GM12878 (cell line): ENCODE measurements at regions not wholly inside any gene's neighbourhood (a gene's known extent, or its start where the extent isn't known, plus 50 kb on each side); places are given as distances from the start of the nearest gene placed in this dataset.
A peak's percentile ranks its signal among the peaks of the same experiment; 100 is the strongest.

ENCODE experiments used
- ATAC-seq: fragments of 200-7000 bp; cut with Tn5 transposase; 3 replicates; pipeline ENCODE4 v1.9.1; 2020; ENCODE audit warnings: mild to moderate bottlenecking, moderate library complexity
- BruUV-seq: library from RNA; stranded (reverse); fragments of 400-500 nt; replicated peaks from 2 replicates; lab custom pipeline; 2021; lab: Mats Ljungman, UMichigan
- CTCF ChIA-PET: fragments of 300-600 bp; sonication (Branson Sonifier 250); formaldehyde crosslinking; extraction: SDS; loops from one replicate; lab custom pipeline; 2021; ENCODE audit warnings: inconsistent platforms; lab: Yijun Ruan, JAX
- POLR2A ChIA-PET: fragments of 350-600 bp; formaldehyde crosslinking; extraction: SDS; loops from one replicate; lab custom pipeline; 2021; ENCODE audit warnings: inconsistent platforms; lab: Charles Lee
- RAD21 ChIA-PET: fragments of 300-600 bp; sonication (Branson Sonifier 250); formaldehyde crosslinking; loops from one replicate; lab custom pipeline; 2023; ENCODE audit warnings: antibody characterized with exemption; ENCODE audit not compliant: unreplicated experiment; lab: Charles Lee
- SMC1A ChIA-PET: fragments of 300-600 bp; sonication (Branson Sonifier 250); formaldehyde crosslinking; loops from one replicate; lab custom pipeline; 2023; ENCODE audit not compliant: unreplicated experiment, uncharacterized antibody; lab: Charles Lee
- DNase-seq: peaks from one replicate; pipeline ENCODE4 v3.0.0-alpha.2; 2011; ENCODE audit warnings: low read depth, low spot score
- FAIRE-seq: peaks from 3 replicates; lab custom pipeline; 2011; peaks lifted over from hg19 to GRCh38; lab: Jason Lieb, UNC
- H2AFZ ChIP-seq: 2 replicates; pipeline ENCODE4 v1.6.0; 2011; ENCODE audit warnings: low read depth, low read length, control low read depth; ENCODE audit not compliant: control insufficient read depth
- H3K27ac ChIP-seq: 2 replicates; pipeline ENCODE4 v1.5.1; 2011; ENCODE audit warnings: control low read depth; ENCODE audit not compliant: control insufficient read depth, insufficient read depth
- H3K27me3 ChIP-seq, 2 experiments: replicated peaks in 1 of 2; 2 replicates each; pipeline versions ENCODE4 v1.6.0 to v1.6.1; 2011; ENCODE audit warnings: low read length in 1 of 2; ENCODE audit not compliant: control insufficient read depth in 2 of 2, insufficient read depth in 2 of 2
- H3K36me3 ChIP-seq, 2 experiments: 2 replicates each; pipeline ENCODE4 v1.5.1; 2011; ENCODE audit warnings: low read length in 1 of 2; ENCODE audit not compliant: control insufficient read depth in 2 of 2, insufficient read depth in 2 of 2
- H3K4me1 ChIP-seq: 2 replicates; pipeline ENCODE4 v1.6.1; 2011; ENCODE audit warnings: mild to moderate bottlenecking, low read length, moderate library complexity, mixed read lengths; ENCODE audit not compliant: control insufficient read depth, insufficient read depth
- H3K4me2 ChIP-seq: 2 replicates; pipeline ENCODE4 v1.6.0; 2011; ENCODE audit warnings: control low read depth; ENCODE audit not compliant: control insufficient read depth, insufficient read depth
- H3K4me3 ChIP-seq: fragments of 200-600 bp; sonication (generic); 2 replicates; pipeline ENCODE4 v1.5.1; 2016
- H3K79me2 ChIP-seq: 2 replicates; pipeline ENCODE4 v1.6.0; 2011; ENCODE audit warnings: low read length; ENCODE audit not compliant: control insufficient read depth, insufficient read depth
- H3K9ac ChIP-seq: 2 replicates; pipeline ENCODE4 v1.8.0; 2011; ENCODE audit warnings: low read length, control low read depth, mixed read lengths; ENCODE audit not compliant: control insufficient read depth, insufficient read depth
- H3K9me3 ChIP-seq: replicated peaks from 3 replicates; pipeline ENCODE4 v1.5.1; 2011; ENCODE audit warnings: mild to moderate bottlenecking, low read length; ENCODE audit not compliant: control insufficient read depth, insufficient read depth
- H4K20me1 ChIP-seq: 2 replicates; pipeline ENCODE4 v1.6.0; 2011; ENCODE audit not compliant: control insufficient read depth, insufficient read depth
- CREM ChIP-seq: IDR thresholded peaks from 2 replicates; pipeline ENCODE4 v1.6.1; 2014; ENCODE audit warnings: antibody characterized with exemption, low read depth
- HDGF ChIP-seq: fragments of 450-650 bp; IDR thresholded peaks from 2 replicates; pipeline ENCODE4 v1.6.1; 2016; ENCODE audit warnings: antibody characterized with exemption
- IRF4 ChIP-seq: IDR thresholded peaks from 2 replicates; pipeline ENCODE4 v1.6.1; 2011; ENCODE audit warnings: low read depth, low read length
- KLF5 ChIP-seq: fragments of 450-650 bp; IDR thresholded peaks from 2 replicates; pipeline ENCODE4 v1.6.1; 2014; ENCODE audit warnings: mild to moderate bottlenecking; ENCODE audit not compliant: partially characterized antibody
- LARP7 ChIP-seq: fragments of 450-650 bp; IDR thresholded peaks from 2 replicates; pipeline ENCODE4 v1.6.1; 2017; ENCODE audit warnings: mild to moderate bottlenecking
- MEF2B ChIP-seq: fragments of 450-650 bp; IDR thresholded peaks from 2 replicates; pipeline ENCODE4 v1.6.1; 2018; ENCODE audit warnings: mild to moderate bottlenecking, moderate library complexity; ENCODE audit not compliant: partially characterized antibody, poor library complexity, severe bottlenecking
- NR2F1 ChIP-seq: fragments of 450-650 bp; conservative IDR thresholded peaks from 2 replicates; pipeline ENCODE4 v1.6.1; 2017; ENCODE audit warnings: mild to moderate bottlenecking
- PAX5 ChIP-seq: IDR thresholded peaks from 2 replicates; pipeline ENCODE4 v1.6.1; 2011; ENCODE audit warnings: low read depth, low read length, borderline replicate concordance
- RB1 ChIP-seq: fragments of 450-650 bp; formaldehyde crosslinking; IDR thresholded peaks from 2 replicates; pipeline ENCODE4 v1.6.1; 2017; ENCODE audit warnings: mild to moderate bottlenecking, borderline replicate concordance
- SMAD1 ChIP-seq: fragments of 450-650 bp; IDR thresholded peaks from 2 replicates; pipeline ENCODE4 v1.6.1; 2018; ENCODE audit warnings: mild to moderate bottlenecking, low read depth; ENCODE audit not compliant: partially characterized antibody
- STAT1 ChIP-seq: fragments of 450-650 bp; conservative IDR thresholded peaks from 2 replicates; pipeline ENCODE4 v1.6.1; 2014; ENCODE audit warnings: antibody characterized with exemption, mild to moderate bottlenecking
- TARDBP ChIP-seq: IDR thresholded peaks from 2 replicates; pipeline ENCODE4 v1.6.1; 2016; ENCODE audit warnings: borderline replicate concordance
- ZNF274 ChIP-seq: IDR thresholded peaks from one replicate; pipeline ENCODE4 v1.8.0; 2011; ENCODE audit not compliant: insufficient read length, insufficient read depth
- ZNF384 ChIP-seq: IDR thresholded peaks from 2 replicates; pipeline ENCODE4 v1.6.1; 2012; ENCODE audit warnings: low read depth, mild to moderate bottlenecking, low read length, improper control_type of control experiment, borderline replicate concordance
- WGBS: methylation state at CpG from one replicate; pipeline ENCODE4 v1.1.6; 2016; ENCODE audit warnings: low lambda C conversion rate; ENCODE audit not compliant: insufficient replicate concordance, insufficient coverage; ENCODE audit errors: missing lambda C conversion rate; 5-methylcytosine and 5-hydroxymethylcytosine counted together
- in situ Hi-C: fragments of 300-500 bp; cut with MboI; formaldehyde crosslinking; loops from 9 replicates; pipeline ENCODE4 v1.14.3; 2018; ENCODE audit warnings: mixed read lengths
- intact Hi-C: fragments of 100-400 bp; cut with micrococcal nuclease; formaldehyde crosslinking; loops from one replicate; pipeline ENCODE4 v1.14.2; 2022; ENCODE audit not compliant: unreplicated experiment
- TF ChIP-seq, protein P1 (sequence below): IDR thresholded peaks from 2 replicates; pipeline ENCODE4 v1.6.1; 2012; ENCODE audit warnings: mild to moderate bottlenecking, low read depth, low read length
- TF ChIP-seq, protein P2 (sequence below): IDR thresholded peaks from 2 replicates; pipeline ENCODE4 v1.6.1; 2012; ENCODE audit warnings: low read depth, low read length, improper control_type of control experiment
- TF ChIP-seq, protein P3 (sequence below): fragments of 450-650 bp; IDR thresholded peaks from 2 replicates; pipeline ENCODE4 v1.6.1; 2017; ENCODE audit warnings: low read depth, mild to moderate bottlenecking, moderate library complexity

DNA sequence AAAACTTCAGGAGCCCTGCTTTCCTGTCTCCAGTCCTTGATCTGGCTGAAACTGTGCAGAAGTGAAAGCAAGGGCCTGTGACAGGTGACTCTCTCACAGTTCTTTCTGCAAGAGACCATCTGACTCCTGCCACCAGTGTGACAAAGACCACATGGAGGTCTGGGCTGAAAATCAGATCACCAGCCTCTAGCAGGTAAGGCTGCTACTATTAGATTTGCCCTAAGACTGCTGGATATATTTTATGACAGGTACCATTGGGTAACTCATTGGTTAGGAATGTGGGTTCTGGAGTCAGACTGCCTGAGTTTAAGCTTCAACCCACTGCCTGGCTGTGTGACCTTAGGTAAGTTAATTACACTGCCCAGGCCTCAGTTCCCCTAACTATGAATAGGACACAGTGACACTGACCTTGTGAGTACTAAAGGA is 163.3 kb upstream of the SLC7A11 start (continued):
- TF ChIP-seq, protein P1, sequence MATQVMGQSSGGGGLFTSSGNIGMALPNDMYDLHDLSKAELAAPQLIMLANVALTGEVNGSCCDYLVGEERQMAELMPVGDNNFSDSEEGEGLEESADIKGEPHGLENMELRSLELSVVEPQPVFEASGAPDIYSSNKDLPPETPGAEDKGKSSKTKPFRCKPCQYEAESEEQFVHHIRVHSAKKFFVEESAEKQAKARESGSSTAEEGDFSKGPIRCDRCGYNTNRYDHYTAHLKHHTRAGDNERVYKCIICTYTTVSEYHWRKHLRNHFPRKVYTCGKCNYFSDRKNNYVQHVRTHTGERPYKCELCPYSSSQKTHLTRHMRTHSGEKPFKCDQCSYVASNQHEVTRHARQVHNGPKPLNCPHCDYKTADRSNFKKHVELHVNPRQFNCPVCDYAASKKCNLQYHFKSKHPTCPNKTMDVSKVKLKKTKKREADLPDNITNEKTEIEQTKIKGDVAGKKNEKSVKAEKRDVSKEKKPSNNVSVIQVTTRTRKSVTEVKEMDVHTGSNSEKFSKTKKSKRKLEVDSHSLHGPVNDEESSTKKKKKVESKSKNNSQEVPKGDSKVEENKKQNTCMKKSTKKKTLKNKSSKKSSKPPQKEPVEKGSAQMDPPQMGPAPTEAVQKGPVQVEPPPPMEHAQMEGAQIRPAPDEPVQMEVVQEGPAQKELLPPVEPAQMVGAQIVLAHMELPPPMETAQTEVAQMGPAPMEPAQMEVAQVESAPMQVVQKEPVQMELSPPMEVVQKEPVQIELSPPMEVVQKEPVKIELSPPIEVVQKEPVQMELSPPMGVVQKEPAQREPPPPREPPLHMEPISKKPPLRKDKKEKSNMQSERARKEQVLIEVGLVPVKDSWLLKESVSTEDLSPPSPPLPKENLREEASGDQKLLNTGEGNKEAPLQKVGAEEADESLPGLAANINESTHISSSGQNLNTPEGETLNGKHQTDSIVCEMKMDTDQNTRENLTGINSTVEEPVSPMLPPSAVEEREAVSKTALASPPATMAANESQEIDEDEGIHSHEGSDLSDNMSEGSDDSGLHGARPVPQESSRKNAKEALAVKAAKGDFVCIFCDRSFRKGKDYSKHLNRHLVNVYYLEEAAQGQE = no peak
- no peak for TF ChIP-seq STAT1

DNA sequence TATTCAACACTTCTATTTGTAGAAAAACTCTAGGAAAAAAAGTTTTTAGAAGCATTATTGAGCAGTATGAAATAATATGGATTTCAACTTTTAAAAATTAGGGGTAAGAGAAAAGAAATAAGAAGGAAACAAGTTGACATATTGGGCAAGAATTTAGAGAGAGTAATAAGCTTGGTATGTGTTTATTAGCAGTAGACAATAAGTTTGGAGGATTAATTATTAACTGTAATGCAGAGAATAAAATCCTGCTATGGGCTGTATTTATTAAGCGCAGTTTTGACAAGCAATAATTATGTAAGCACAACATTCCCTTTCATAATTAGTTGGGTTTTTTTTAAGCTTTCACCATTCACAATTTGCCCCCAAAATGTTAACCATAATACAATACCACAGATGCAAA is 162.7 kb upstream of the SLC7A11 start:
- no peak for ATAC-seq
- ChIA-PET CTCF (interaction anchor here (0.6 to 5.9 kb wide), 5 partner anchors 8 to 88 kb away, joined by 3 to 16 read pairs (median 4); no protein-coding TSS in a partner anchor), RAD21 (interaction anchor here (1.1 to 3.4 kb wide), 8 partner anchors 10 to 215 kb away, joined by 3 to 16 read pairs (median 5); partner anchors contain the start of gene SLC7A11), SMC1A (interaction anchor here (0.6 to 6.2 kb wide), 14 partner anchors 9 to 276 kb away, joined by 3 to 36 read pairs (median 3); partner anchors contain the start of gene SLC7A11), POLR2A (interaction anchor here (1.9 to 3.6 kb wide), 2 partner anchors 10 to 12 kb away, joined by 6 to 9 read pairs; no protein-coding TSS in a partner anchor)
- no peak for FAIRE-seq
- Histone ChIP-seq H3K9me3 (no peaks in the 10 kb centered on the region; the same call in 2 of the 3 replicates), H4K20me1 (no peaks in the 10 kb centered on the region), H3K9ac (no peak overlapping the region), H3K4me3 (no peak overlapping the region; the same call in 1 of the 2 replicates), H3K4me2 (0 out of 2 replicates have a peak overlapping the region, but pooled peaks have one; percentile 52), H3K27ac (no peak overlapping the region; the same call in 1 of the 2 replicates), H3K79me2 (no peaks in the 10 kb centered on the region), H3K36me3 (no peaks in the 10 kb centered on the region), H2AFZ (no peak overlapping the region), H3K4me1 (peaks cover 22% of the 10 kb centered on the region), H3K27me3 (no peaks in the 10 kb centered on the region)
- no peak for TF ChIP-seq IRF4
- no peak for TF ChIP-seq MEF2B
- TF ChIP-seq ZNF384 = no peak
- TF ChIP-seq SMAD1 = no peak
- TF ChIP-seq, protein P2, sequence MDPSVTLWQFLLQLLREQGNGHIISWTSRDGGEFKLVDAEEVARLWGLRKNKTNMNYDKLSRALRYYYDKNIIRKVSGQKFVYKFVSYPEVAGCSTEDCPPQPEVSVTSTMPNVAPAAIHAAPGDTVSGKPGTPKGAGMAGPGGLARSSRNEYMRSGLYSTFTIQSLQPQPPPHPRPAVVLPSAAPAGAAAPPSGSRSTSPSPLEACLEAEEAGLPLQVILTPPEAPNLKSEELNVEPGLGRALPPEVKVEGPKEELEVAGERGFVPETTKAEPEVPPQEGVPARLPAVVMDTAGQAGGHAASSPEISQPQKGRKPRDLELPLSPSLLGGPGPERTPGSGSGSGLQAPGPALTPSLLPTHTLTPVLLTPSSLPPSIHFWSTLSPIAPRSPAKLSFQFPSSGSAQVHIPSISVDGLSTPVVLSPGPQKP = no peak
- TF ChIP-seq NR2F1 = no peak
- TF ChIP-seq, protein P3, sequence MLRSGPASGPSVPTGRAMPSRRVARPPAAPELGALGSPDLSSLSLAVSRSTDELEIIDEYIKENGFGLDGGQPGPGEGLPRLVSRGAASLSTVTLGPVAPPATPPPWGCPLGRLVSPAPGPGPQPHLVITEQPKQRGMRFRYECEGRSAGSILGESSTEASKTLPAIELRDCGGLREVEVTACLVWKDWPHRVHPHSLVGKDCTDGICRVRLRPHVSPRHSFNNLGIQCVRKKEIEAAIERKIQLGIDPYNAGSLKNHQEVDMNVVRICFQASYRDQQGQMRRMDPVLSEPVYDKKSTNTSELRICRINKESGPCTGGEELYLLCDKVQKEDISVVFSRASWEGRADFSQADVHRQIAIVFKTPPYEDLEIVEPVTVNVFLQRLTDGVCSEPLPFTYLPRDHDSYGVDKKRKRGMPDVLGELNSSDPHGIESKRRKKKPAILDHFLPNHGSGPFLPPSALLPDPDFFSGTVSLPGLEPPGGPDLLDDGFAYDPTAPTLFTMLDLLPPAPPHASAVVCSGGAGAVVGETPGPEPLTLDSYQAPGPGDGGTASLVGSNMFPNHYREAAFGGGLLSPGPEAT = no peak
- TF ChIP-seq TARDBP = no peak
- no peak for TF ChIP-seq LARP7
- no peak for TF ChIP-seq PAX5
- no peak for TF ChIP-seq RB1
- TF ChIP-seq KLF5 = no peak
- no peak for TF ChIP-seq HDGF
- no peak for TF ChIP-seq ZNF274
- no peak for TF ChIP-seq CREM
- BruUV-seq = no TSS peak
- WGBS = 59% methylated on average over 1 of the region's 1 CpG
- in situ Hi-C loops = no loop called here
- DNase-seq = no peak
- intact Hi-C loops = loop anchor here (1.0 to 5.0 kb wide), 4 partner anchors 62 to 762 kb away; no protein-coding TSS in a partner anchor
